ENCODE measurements at regions not wholly inside any gene's neighbourhood (a gene's known extent, or its start where the extent isn't known, plus 50 kb on each side); places are given as distances from the start of the nearest gene placed in this dataset.

- TF ChIP-seq EP300 (IDR thresholded peaks at IDR 0.05) (no peak), CTCF (IDR thresholded peaks at IDR 0.05) (no peak), POLR2AphosphoS5 (IDR thresholded peaks at IDR 0.05) (no peak), POLR2A (IDR thresholded peaks at IDR 0.05) (no peak)
Measured at GRCh38 chr12:18981732-18982131, 147.8 kb upstream of the PLEKHA5 start.

Measured in stomach (tissue), 4 donors.